ENCODE measurements at regions not wholly inside any gene's neighbourhood (a gene's known extent, or its start where the extent isn't known, plus 50 kb on each side); places are given as distances from the start of the nearest gene placed in this dataset.

GRCh38 chr15:70438776-70439175 lies 324.6 kb downstream of the UACA start:
- Histone ChIP-seq H3K4me1 (peaks cover 0 to 13% of the 10 kb centered on the region in 2 donors), H3K4me3 (no peak overlapping the region), H3K9me3 (no peaks in the 10 kb centered on the region), H3K27ac (no peak overlapping the region), H3K36me3 (no peaks in the 10 kb centered on the region), H3K27me3 (no peaks in the 10 kb centered on the region)
- intact Hi-C loops (cut with DNase I): no loop called here
- no peak for TF ChIP-seq CTCF (IDR thresholded peaks at IDR 0.05)
- no peak for ATAC-seq
- DNase-seq: no peak

DNA sequence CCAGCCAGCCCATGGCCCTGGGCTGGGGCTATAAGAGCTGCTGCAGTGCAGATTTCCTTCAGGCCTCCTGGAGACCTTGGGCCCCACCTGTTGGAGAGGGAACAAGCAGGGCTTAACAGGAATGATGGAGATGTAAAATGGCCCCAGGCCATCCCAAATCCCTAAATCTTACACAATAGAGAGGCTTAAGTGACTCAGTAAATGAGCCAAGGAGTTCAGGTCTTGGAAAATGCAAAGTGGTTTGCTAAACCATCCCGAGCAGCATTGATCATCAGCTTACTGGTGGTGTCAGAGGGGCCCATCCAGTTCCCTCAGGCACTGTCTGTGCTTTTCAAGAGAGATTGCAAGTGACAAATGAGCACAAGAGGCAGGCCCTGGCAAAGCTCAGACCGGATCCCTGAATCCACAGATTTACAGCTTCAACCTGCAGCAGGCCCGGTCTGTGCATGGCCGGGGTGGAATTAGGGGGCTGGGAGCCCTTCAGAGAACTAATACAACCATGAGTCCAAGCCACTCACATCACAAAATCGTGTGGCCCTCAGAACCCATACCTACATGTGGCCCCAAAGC lies 325.4 kb downstream of the UACA start:
- DNase-seq (no peak), ATAC-seq (no peak)
- intact Hi-C loops (cut with DNase I): no loop called here
- H3K36me3 ChIP-seq: no peaks in the 10 kb centered on the region
- peaks cover 0 to 13% of the 10 kb centered on the region in 2 donors for H3K4me1 ChIP-seq
- no peaks in the 10 kb centered on the region for H3K27me3 ChIP-seq
- no peak overlapping the region for H3K4me3 ChIP-seq
- no peak for TF ChIP-seq CTCF (IDR thresholded peaks at IDR 0.05)
- no peak overlapping the region for H3K27ac ChIP-seq
- no peaks in the 10 kb centered on the region for H3K9me3 ChIP-seq

DNA sequence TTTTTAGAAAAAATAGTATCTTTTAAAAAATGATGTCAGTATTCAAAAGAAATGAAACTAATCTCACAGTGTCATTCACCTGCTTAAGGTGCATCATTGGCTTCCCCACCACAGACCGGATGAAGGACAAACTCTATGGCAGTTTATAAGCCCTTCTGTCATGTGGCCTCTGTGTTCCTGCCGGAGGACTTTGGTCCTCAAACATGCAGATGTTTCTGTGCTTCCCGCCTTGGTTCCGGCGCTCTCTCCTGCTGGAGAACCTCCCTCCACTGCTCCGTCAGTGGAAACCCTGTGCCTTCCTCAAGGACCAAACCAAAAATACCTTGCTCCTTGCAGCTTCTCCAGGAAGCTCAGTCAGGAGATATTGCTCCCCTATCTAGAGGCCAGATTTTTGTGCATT lies 326.3 kb downstream of the UACA start:
- no peaks in the 10 kb centered on the region for H3K36me3 ChIP-seq
- no peak for ATAC-seq
- DNase-seq: no peak
- TF ChIP-seq CTCF (IDR thresholded peaks at IDR 0.05): no peak
- H3K9me3 ChIP-seq: no peaks in the 10 kb centered on the region
- no peak overlapping the region for H3K27ac ChIP-seq
- intact Hi-C loops (cut with DNase I): no loop called here
- peaks cover 0 to 13% of the 10 kb centered on the region in 2 donors for H3K4me1 ChIP-seq
- H3K27me3 ChIP-seq: no peaks in the 10 kb centered on the region
- no peak overlapping the region for H3K4me3 ChIP-seq

DNA sequence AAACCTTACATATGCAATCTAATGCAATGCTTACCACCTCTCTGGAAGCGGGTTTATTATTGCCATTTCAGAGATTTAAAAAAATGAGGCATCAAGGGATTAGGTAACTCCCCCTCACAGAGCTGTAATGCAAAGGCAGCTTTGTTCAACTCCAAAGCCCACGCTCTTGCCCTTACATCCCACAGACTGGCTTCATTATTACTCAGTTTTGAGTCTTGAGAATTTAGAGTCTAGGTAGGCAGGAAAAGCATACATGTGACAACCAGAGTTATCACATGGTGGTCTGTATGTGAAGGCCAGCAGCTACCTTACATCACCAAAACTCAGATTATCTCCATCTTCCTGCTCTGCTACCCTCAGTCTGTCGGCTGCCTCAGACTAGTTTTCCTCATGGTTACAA lies 326.9 kb downstream of the UACA start:
- DNase-seq (no peak), ATAC-seq (no peak)
- intact Hi-C loops (cut with DNase I): no loop called here
- Histone ChIP-seq H3K27me3 (no peaks in the 10 kb centered on the region), H3K36me3 (no peaks in the 10 kb centered on the region), H3K4me1 (peaks cover 0 to 13% of the 10 kb centered on the region in 2 donors), H3K9me3 (no peaks in the 10 kb centered on the region), H3K4me3 (no peak overlapping the region), H3K27ac (no peak overlapping the region)
- TF ChIP-seq CTCF (IDR thresholded peaks at IDR 0.05): no peak

DNA sequence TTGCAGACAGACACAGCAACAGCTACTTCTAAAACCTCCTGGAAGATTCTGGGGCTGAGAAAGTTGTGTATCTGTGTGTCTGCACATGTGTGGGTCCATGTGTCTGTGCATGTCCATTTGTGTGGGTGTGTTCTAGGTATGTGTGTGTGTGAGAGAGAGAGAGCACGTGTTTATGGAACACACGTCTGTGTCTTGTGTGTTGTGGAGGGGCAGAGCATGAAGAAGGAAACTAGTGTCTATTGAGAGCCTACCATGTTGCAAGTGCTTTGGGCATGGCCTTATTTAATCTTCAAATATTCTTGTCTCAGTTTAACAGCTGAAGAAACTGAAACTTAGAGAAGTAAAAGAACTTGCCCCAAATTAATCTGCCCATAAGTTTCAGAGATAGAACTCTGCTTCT lies 327.5 kb downstream of the UACA start:
- TF ChIP-seq CTCF (IDR thresholded peaks at IDR 0.05): no peak
- DNase-seq (no peak), ATAC-seq (no peak)
- no peaks in the 10 kb centered on the region for H3K9me3 ChIP-seq
- H3K4me1 ChIP-seq: peaks cover 0 to 13% of the 10 kb centered on the region in 2 donors
- no peak overlapping the region for H3K27ac ChIP-seq
- H3K27me3 ChIP-seq: no peaks in the 10 kb centered on the region
- H3K36me3 ChIP-seq: no peaks in the 10 kb centered on the region
- intact Hi-C loops (cut with DNase I): no loop called here
- H3K4me3 ChIP-seq: no peak overlapping the region
